ENCODE measurements at regions not wholly inside any gene's neighbourhood (a gene's known extent, or its start where the extent isn't known, plus 50 kb on each side); places are given as distances from the start of the nearest gene placed in this dataset.

DNA sequence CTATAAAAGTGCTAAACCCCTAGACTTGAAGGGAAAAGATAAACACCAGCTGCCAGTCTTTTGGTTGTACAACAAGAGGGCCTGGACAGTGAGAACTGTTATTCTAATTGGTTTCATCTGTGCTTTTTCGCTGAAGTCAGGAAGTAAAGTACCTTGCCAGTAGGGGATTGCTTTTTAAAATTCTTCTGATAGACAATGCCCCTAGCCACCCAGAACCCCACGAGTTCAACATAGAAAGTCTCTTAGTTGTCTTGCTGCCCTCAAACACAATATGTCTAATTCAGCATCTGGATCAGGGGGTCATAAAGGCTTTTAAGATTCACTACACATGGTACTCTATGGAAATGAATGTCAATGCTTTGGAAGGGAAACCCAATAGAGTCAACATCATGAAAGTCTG is 289.2 kb downstream of the TBX15 start:
- TF ChIP-seq POLR2A (IDR thresholded peaks at IDR 0.05): no peak
- TF ChIP-seq, protein P1, sequence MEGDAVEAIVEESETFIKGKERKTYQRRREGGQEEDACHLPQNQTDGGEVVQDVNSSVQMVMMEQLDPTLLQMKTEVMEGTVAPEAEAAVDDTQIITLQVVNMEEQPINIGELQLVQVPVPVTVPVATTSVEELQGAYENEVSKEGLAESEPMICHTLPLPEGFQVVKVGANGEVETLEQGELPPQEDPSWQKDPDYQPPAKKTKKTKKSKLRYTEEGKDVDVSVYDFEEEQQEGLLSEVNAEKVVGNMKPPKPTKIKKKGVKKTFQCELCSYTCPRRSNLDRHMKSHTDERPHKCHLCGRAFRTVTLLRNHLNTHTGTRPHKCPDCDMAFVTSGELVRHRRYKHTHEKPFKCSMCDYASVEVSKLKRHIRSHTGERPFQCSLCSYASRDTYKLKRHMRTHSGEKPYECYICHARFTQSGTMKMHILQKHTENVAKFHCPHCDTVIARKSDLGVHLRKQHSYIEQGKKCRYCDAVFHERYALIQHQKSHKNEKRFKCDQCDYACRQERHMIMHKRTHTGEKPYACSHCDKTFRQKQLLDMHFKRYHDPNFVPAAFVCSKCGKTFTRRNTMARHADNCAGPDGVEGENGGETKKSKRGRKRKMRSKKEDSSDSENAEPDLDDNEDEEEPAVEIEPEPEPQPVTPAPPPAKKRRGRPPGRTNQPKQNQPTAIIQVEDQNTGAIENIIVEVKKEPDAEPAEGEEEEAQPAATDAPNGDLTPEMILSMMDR (IDR thresholded peaks at IDR 0.05): no peak

Data from esophagus squamous epithelium (tissue), 4 donors.